ENCODE measurements at regions not wholly inside any gene's neighbourhood (a gene's known extent, or its start where the extent isn't known, plus 50 kb on each side); places are given as distances from the start of the nearest gene placed in this dataset.
A peak's percentile ranks its signal among the peaks of the same experiment; 100 is the strongest.

DNA sequence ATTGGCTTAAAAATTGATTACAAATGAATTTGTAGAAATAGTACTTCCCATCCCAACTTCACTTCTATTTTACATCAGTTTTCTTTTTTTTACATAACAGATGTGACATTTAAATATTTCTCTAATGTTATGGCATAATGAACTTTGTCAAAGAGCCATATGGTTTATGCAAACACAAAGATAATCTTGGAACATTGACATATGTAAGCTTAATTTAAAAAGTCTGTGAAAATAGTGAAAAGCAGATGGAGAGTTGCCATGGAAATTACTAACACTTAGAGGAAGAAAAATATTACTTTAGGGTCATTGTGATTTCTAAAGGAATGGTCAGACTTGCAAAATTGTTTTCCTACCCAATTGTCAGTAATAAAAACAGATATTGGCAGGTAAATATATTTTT is 232.4 kb downstream of the AEBP2 start:
- DNase-seq = no peak

DNA sequence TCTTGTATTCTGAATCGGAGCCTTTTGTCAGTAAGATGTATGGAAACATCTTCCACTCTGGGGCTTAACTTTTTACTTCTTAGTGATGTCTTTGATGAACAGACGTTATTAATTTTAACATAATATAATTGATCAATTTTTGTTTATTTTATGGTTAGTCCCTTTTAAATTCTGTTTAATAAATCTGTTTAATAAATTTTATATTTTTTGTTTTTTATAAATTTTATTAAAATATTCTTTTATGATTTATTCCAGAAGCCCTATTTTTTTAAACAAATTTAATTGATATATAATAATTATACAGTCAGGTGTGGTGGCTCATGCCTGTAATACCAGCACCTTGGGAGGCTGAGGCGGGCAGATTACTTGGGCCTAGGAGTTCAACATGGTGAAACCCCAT is 235.1 kb downstream of the AEBP2 start:
- DNase-seq = no peak

DNA sequence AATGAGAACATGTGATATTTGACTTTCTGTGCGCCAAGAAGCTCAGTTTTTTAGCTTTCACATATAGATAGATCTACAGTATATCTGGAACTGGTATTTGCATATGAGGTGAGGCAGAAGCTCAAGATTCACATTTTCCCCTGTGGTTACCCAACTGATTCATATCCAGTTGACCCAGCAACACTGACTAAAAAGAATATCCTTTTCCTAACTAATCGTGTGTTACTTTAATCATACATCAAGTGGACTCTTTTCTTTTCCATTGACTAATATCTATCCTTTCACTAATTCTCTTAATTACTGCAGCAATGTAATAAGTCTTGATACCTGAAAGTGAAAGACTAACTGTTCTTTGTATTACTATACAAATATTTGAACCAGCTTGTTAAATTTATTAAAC is 236.1 kb downstream of the AEBP2 start:
- DNase-seq = no peak

DNA sequence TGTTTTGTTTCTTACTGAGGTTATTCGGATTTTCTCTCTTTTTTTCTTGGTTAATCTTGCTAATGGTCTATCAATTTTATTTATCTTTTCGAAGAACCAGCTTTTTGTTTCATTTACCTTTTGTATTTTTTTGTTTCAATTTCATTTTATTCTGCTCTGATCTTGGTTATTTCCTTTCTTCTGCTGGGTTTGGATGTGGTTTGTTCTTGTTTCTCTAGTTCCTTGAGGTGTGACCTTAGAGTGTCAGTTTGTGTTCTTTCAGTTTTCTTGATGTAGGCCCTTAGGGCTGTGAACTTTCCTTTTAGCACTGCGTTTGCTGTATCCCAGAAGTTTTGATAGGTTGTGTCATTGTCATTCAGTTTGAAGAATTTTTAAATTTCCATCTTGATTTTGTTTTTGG is 239.2 kb downstream of the AEBP2 start:
- peak; percentile 66 for DNase-seq

GRCh38 chr12:19681007-19681406 is 241.7 kb downstream of the AEBP2 start:
- DNase-seq = no peak

GRCh38 chr12:19683178-19683927 is 244.1 kb downstream of the AEBP2 start:
- no peak for DNase-seq

DNA sequence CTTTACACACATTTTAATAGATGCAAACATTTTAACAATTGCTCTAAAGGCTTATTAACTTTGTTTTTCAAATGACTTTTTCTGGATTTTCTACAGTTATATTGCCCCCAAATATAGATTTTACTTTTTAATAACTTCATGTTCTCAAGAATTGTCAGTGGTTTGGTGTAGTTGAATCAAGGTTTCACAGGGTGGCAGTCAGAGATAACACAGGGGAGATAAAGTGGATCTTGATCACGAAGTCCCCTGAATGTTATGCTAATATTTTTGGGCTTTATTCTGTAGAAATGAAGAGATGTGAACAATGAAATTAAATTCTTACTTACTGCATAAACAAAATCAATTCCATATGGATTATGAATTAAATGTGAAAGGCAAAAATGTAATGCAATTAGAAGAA is 248.1 kb downstream of the AEBP2 start:
- DNase-seq = no peak

DNA sequence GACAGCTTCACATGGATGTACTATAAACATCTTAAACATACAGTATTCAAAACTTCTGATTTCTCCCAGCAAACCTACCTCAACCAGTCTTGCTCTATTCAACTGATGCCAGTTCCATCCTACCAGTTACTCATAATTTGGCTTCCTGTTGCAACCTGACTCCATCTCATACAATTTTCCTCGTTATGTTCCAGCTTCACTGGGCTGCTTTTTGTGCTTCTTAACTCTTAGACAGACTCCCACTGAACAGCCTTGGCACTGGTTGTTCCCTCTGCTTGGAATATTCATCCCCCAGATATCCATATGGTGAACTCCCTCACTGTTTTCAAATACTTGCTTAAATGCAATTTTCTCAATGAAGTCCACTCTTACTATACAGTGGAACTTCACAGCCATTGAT is 249.2 kb downstream of the AEBP2 start:
- DNase-seq = no peak

DNA sequence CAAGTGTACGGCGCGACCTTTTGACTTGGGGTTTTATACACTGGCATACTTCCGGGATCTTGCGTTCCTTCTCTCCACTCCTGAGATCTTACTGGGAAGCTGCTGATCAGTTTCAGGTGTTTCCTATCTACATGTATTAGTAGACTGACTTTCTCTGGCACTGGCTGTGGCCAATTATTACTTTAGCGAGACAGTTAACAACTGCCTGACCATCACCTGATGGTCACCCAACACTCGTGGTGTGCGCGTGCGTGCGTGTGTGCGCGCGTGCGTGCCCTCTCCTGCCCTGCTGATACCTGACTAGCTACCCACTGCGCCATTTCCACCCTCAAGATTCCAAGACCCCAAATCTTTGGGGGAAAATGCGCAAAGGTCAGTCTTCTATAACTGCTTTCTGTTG is 249.9 kb downstream of the AEBP2 start:
- DNase-seq = no peak

DNA sequence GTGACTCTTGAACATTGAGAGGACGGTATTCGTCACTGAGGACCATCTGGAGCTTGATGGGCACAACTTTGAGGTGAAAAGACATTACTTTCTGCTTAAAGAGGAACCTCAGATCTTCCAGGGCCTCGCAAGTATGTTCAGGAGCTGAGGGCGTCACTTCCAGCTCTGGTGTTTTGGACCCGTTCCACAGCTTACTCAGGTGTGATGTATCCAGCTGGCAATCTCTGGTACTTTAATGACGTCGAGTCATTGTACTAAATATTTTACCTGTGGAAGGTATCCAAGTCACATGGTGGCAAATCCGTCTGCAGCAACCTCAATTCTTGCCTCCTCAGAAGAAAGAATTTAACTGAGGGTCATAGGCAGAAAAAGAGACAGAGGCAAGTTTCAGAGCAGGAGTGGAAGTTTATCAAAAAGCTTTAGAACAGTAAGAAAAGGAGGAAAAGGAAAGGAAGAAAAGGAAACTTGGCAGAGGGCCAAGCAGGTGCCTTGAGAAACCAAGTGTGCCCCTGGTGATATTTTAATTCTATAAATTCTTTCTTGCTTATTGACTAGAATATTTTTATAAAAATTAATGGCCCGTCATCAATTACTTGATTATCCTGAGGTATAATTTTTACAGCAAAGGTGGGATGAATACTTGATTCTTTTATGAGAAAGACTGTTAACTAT is 250.6 kb downstream of the AEBP2 start:
- no peak for DNase-seq

- no peak for DNase-seq
Measured at GRCh38 chr12:19692091-19692490, 252.8 kb downstream of the AEBP2 start.

DNA sequence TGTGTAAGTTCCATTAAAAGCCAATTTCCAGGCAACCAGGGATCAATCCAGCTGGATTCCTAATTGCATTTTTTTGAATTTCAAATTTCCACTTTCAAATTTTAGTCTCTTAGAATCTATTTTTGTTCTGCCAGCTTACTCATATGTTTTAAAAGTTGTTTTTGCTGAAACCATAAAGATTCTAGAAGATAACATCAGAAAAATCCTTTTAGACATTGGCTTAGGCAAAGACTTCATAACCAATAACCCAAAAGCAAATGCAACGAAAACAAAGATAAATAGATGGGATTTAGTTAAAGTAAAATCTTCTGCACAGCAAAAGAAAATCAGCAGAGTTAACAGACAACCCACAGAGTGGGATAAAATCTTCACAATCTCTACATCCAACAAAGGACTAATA is 253.3 kb downstream of the AEBP2 start:
- DNase-seq = no peak

- no peak for DNase-seq
Measured at GRCh38 chr12:19694627-19695026, 255.3 kb downstream of the AEBP2 start.

DNA sequence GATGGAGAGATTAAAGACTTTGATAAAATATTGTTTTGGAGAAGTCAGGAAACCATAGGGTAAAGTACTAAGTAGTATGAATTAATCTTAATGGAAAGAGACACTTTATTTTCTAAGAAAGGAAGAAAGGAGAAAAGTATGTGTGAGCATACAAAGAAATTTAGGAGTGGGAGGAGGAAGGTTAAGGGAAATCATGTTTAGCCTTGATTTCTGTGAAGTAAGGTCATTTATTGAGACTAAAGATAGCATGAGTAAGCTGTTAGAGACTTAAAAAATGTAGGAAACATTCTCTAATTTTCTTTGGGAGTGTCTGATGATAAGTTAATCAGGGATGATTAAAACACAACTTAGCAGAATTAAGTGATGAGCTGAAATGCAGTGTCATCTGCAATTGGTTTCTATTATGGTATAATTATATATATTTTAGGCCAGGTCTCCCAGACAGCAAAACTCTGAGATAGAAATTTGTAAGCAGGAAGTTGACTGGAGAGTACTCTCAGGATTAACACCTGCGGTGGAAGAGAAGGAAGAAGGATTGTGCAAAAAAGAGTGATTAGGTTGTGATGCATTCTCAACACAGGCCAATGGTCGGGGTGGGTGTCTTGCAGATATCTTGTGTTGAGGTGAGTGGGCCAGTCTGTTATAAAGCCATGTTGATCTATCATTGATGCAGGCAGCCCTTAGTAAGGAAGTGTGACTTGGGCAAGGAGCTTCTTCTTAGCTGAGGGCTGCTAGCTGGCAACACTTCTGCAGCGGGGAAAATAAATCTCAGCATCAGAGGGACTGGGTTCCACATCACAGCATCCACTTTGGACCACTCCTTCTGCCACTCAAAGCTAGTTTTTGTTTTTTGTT is 256.2 kb downstream of the AEBP2 start:
- no peak for DNase-seq

DNA sequence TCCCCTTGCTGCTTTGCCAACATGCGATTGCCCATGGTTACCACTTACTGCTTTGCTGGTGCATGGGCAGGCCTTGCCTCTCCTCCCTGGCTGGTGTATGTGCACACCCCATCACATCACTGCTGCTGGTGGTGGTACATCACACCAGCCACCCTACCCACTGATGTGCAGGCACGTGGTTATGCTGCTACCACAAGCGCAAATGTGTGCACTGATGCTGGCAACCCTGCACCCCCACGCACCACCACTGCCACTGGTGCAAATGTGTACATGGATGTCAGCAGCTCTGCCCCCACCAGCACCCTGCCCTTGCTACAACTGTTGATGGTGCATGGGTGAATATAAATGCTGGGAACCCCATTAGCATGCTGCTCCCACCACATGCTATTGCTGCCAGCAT is 261.7 kb downstream of the AEBP2 start:
- no peak for DNase-seq

DNA sequence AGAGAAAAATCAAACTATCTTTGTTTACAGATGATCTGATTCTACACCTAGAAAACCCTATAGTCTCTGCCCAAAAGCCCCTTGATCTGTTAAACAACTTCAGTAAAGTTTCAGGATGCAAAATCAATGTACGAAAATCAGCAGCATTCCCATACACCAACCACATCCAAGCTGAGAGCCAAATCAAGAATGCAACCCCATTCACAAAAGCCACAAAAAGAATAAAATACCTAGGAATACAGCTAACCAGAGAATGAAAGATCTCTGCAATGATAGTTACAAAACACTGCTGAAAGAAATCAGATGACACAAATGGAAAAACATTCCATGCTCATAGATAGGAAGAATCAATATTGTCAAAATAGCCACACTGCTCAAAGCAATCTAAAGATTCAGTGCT is 265.7 kb downstream of the AEBP2 start:
- DNase-seq = no peak

GRCh38 chr12:19706936-19707335 is 267.6 kb downstream of the AEBP2 start:
- DNase-seq = no peak

DNA sequence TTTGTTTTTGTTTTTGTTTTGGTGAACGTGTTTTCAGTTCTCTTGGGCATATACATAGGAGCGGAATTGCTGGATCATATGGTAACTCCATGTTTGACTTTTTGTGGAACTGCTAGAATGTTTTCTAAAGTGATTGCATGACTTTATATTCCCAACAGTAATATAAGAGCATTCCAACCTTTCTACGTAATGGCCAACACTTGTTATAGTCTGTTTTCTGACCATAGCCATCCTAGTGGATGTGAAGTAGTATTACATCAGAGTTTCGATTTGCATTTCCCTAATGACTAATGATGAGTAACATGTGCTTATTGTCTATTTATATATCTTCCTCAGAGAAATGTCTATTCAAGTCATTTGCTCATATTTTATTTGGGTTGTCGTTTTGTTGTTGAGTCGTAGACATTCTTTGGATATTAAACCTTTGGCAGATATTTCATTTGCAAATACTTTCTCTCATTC is 268.7 kb downstream of the AEBP2 start:
- DNase-seq = no peak

- DNase-seq = no peak
Measured at GRCh38 chr12:19709889-19710288, 270.6 kb downstream of the AEBP2 start.

GRCh38 chr12:19710811-19711793 is 271.8 kb downstream of the AEBP2 start:
- DNase-seq = no peak

DNA sequence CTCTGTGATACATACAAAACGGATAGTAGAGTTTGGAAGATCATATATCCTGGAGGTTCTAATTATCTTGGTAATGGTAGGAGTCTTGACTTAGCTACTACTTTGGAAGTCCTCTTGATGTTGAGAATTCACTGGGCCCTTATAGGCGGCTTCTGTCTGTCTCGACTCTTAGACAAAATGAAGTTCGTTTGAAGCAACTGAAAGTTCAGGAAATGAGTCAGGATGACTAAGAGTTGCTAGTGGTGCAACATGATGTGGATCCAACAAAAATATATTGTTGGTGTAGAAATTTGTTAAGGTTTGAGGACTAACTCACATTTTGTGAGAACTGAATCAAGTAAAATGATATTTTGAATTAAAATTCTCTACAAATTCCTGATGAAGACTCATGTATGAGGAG is 272.7 kb downstream of the AEBP2 start:
- no peak for DNase-seq

DNA sequence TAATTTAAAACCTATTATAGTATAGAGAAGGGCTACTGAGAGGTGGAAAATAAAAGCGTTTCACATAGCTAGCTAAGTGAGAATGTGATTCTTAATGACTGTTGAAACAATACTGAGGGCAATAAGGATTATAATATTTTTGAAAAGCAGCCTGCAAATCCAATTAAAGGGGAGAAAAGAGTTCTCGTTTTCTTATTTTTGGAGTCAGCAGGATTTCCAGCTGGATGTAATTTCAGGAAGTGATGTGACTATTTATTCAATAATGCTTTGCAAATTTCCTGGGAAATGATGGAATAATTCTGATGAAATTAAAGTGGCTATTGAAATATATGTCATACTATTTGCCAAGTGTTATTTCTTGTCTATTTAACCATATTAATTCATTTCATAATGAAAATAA is 279.1 kb downstream of the AEBP2 start:
- no peak for DNase-seq

- no peak for DNase-seq
Measured at GRCh38 chr12:19719672-19720071, 280.4 kb downstream of the AEBP2 start.

All from CD4-positive, alpha-beta T cell treated with Interleukin-17A for 1 hour (primary cell).